ENCODE measurements at regions not wholly inside any gene's neighbourhood (a gene's known extent, or its start where the extent isn't known, plus 50 kb on each side); places are given as distances from the start of the nearest gene placed in this dataset.

DNA sequence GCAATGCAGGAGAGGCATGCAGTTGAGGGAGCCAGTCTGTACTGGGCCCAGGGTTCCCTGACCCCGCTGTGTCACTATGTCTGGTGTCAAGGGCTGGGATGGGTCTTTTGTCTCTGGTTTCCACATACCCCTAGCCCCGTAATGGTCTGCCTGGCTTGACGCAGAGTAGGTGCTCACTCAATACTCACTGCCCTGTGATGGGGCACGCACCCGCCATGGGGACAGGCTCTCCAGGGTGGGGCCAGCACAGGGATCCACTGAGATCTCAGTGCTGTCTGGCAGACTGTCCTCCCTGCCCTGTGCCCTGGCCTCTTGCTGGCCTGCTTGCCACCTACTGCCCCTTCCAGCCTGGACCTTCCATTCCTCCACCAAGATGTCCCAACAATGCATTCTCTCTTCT lies 101.7 kb upstream of the CD82 start:
- Histone ChIP-seq H3K36me3 (no peaks in the 10 kb centered on the region), H3K27ac (no peak overlapping the region), H3K27me3 (no peaks in the 10 kb centered on the region), H3K4me3 (replicated peaks in 1 of 3) (no peak overlapping the region), H3K9me3 (no peaks in the 10 kb centered on the region), H3K4me1 (no peaks in the 10 kb centered on the region)
- TF ChIP-seq POLR2A (IDR thresholded peaks at IDR 0.05), result no peak
- TF ChIP-seq, protein P1, sequence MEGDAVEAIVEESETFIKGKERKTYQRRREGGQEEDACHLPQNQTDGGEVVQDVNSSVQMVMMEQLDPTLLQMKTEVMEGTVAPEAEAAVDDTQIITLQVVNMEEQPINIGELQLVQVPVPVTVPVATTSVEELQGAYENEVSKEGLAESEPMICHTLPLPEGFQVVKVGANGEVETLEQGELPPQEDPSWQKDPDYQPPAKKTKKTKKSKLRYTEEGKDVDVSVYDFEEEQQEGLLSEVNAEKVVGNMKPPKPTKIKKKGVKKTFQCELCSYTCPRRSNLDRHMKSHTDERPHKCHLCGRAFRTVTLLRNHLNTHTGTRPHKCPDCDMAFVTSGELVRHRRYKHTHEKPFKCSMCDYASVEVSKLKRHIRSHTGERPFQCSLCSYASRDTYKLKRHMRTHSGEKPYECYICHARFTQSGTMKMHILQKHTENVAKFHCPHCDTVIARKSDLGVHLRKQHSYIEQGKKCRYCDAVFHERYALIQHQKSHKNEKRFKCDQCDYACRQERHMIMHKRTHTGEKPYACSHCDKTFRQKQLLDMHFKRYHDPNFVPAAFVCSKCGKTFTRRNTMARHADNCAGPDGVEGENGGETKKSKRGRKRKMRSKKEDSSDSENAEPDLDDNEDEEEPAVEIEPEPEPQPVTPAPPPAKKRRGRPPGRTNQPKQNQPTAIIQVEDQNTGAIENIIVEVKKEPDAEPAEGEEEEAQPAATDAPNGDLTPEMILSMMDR (IDR thresholded peaks at IDR 0.05), result no peak
- intact Hi-C loops (cut with DNase I), result no loop called here
- no peak for DNase-seq
- 96 to 100% methylated on average over 5 of the region's 5 CpGs for WGBS, 2 donors

DNA sequence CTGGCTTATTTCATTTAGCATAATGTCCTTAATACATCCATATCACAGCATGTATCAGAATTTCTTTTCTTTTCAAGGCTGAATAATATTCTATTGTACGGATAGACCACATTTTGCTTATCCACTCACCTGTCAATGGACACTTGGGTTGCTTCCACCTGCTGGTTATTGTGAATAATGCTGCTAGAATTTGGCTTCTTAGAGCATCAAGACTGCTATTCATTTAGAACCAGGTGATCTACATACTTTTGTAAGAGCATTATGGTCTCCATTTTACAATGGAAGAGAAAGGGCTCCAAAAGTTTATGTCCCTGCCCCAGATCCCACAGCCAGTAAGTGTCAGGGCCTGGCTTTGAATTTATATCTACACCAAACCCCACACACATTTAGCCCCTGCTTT lies 100.7 kb upstream of the CD82 start:
- no peak for TF ChIP-seq POLR2A (IDR thresholded peaks at IDR 0.05)
- TF ChIP-seq, protein P1 (IDR thresholded peaks at IDR 0.05), result no peak
- WGBS, 2 donors, result 94% methylated on average over 1 of the region's 1 CpG
- no peak overlapping the region for H3K4me3 ChIP-seq (replicated peaks in 1 of 3)
- no peaks in the 10 kb centered on the region for H3K27me3 ChIP-seq
- no peaks in the 10 kb centered on the region for H3K9me3 ChIP-seq
- intact Hi-C loops (cut with DNase I), result no loop called here
- H3K4me1 ChIP-seq, result no peaks in the 10 kb centered on the region
- H3K36me3 ChIP-seq, result no peaks in the 10 kb centered on the region
- no peak overlapping the region for H3K27ac ChIP-seq
- no peak for DNase-seq

DNA sequence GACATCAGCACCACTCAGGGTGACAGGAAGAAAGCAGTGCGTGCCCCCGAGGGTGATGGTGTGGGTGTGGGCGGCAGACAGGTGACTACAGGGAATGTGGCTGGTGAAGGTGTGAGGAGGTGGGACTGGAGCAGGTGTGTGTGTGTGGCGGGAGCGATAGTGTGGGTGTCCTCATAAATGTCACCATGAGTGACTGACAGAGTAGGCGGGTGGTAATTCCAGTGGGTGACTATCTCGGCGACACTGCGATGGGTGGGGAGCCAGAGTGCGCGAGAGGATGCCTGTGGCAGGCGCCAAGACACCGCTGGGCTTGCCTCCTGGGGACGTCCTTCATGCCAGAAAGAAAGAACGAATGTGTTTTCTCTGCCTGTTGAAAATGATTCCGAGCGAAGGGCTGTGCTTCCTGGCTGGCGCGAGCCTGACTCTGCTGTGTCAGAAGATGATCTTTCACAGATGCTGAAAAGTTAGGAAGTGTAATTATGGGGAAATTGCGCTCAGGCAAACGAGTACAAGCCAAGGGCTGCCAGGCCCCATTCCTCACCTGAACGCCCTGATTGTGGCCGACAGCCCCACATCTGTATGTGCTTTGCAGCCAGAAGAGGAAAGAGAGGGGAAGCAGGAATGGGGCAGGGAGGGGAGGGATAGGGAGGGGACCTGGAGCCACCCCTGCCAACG lies 98.8 kb upstream of the CD82 start:
- no peak for TF ChIP-seq POLR2A (IDR thresholded peaks at IDR 0.05)
- TF ChIP-seq, protein P1 (IDR thresholded peaks at IDR 0.05), result no peak
- no peaks in the 10 kb centered on the region for H3K36me3 ChIP-seq
- H3K9me3 ChIP-seq, result no peaks in the 10 kb centered on the region
- H3K4me3 ChIP-seq (replicated peaks in 1 of 3), result no peak overlapping the region
- H3K27me3 ChIP-seq, result no peaks in the 10 kb centered on the region
- intact Hi-C loops (cut with DNase I), result no loop called here
- DNase-seq, result no peak
- no peak overlapping the region for H3K27ac ChIP-seq
- WGBS, 2 donors, result 85% methylated on average over 24 of the region's 24 CpGs
- peaks cover 4 to 12% of the 10 kb centered on the region in 2 donors for H3K4me1 ChIP-seq

DNA sequence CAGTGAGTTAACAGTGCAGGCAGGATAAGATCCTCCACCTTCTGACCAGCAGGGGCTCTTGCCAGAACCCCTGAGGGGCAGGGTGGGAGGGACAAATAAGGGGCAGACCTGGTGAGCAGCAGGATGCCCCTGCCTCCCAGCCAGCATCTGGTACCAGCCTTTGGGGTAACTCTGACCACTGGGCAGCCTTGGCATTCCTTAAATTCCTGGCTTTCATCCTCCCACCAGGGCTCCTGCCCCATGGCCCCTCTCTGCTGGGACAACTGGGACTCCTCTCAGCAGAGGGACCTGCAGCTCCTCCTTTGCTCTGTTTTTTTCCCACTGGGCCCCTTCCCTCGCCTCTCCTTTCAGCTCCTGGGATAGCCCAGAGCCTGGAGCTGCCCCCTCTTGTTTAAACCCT lies 98.0 kb upstream of the CD82 start:
- Histone ChIP-seq H3K9me3 (no peaks in the 10 kb centered on the region), H3K4me3 (replicated peaks in 1 of 3) (no peak overlapping the region), H3K4me1 (peaks cover 8 to 16% of the 10 kb centered on the region in 2 donors), H3K27me3 (no peaks in the 10 kb centered on the region), H3K36me3 (no peaks in the 10 kb centered on the region), H3K27ac (no peak overlapping the region)
- DNase-seq, result no peak
- WGBS, 2 donors, result 88 to 100% methylated on average over 1 of the region's 1 CpG
- intact Hi-C loops (cut with DNase I), result no loop called here
- TF ChIP-seq POLR2A (IDR thresholded peaks at IDR 0.05), result no peak
- TF ChIP-seq, protein P1 (IDR thresholded peaks at IDR 0.05), result no peak

DNA sequence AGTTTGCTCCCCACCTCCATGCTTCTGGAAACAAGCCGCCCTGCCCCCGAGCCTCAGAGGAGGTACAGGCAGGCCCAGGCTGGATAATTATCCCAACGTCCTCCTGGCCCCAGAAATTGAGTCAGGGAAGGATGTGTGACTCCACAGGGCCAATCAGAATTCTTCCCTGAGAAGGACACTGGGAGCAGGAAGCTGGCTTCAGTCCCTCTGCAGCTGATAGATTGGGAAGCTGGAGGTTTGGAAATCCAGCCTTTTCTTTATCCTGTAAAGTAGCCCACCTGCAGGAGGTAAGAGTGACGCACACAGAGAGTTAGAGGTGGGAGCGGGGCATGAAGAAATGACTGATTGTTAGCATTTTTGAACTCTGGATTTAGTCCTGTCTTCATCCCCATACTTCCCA lies 97.5 kb upstream of the CD82 start:
- Histone ChIP-seq H3K9me3 (no peaks in the 10 kb centered on the region), H3K4me3 (replicated peaks in 1 of 3) (no peak overlapping the region), H3K36me3 (no peaks in the 10 kb centered on the region), H3K4me1 (peaks cover 13 to 20% of the 10 kb centered on the region in 2 donors), H3K27ac (no peak overlapping the region), H3K27me3 (no peaks in the 10 kb centered on the region)
- no peak for DNase-seq
- intact Hi-C loops (cut with DNase I), result no loop called here
- 73 to 93% methylated on average over 5 of the region's 5 CpGs for WGBS, 2 donors
- TF ChIP-seq, protein P1 (IDR thresholded peaks at IDR 0.05), result no peak
- TF ChIP-seq POLR2A (IDR thresholded peaks at IDR 0.05), result no peak

All from thyroid gland (tissue), 4 donors.